Gastroesophageal sphincter (tissue), 3 donors: ENCODE measurements at regions not wholly inside any gene's neighbourhood (a gene's known extent, or its start where the extent isn't known, plus 50 kb on each side); places are given as distances from the start of the nearest gene placed in this dataset.

Experiments
- EP300 ChIP-seq: sonication (generic); formaldehyde crosslinking; IDR thresholded peaks from one replicate; pipeline ENCODE4 v1.6.1; 2017; ENCODE audit warnings: antibody characterized with exemption, mild to moderate bottlenecking
- POLR2A ChIP-seq, 2 donors: fragments of 450-650 bp; IDR thresholded peaks; one replicate each; pipeline ENCODE4 v1.6.1; 2017; ENCODE audit warnings: antibody characterized with exemption in 2 of 2, mild to moderate bottlenecking in 2 of 2, moderate library complexity in 1 of 2
- POLR2AphosphoS5 ChIP-seq: sonication (generic); formaldehyde crosslinking; IDR thresholded peaks from one replicate; pipeline ENCODE4 v1.6.1; 2017; ENCODE audit warnings: antibody characterized with exemption
- TF ChIP-seq, protein P1 (sequence below), 4 experiments: fragments of 200-600 bp in 2 of 4; fragments of 450-650 bp in 2 of 4; sonication (generic) in 1 of 4; IDR thresholded peaks; one replicate each; pipeline ENCODE4 v1.5.1; 2017 to 2019; ENCODE audit warnings: antibody characterized with exemption in 4 of 4, mild to moderate bottlenecking in 2 of 4, moderate library complexity in 2 of 4

DNA sequence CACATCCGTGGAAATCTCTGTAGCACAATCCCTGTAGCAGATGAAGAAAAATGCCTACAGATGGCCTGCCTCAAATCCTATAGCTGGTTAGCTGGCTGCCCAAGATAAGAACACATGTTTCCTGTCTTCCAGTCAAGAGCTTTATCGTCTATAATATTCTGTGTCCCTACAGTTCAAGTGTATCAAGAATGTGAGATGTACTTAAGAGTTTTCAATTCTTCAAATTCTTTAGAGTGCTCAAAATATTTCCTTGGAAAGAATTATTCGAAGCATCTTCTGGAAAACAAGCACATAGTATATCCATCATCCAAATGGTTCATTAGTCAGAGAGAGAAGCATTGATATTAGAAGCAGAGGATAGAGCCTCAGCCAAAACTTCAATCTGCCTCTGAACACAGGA, 239.8 kb downstream of the COG6 start:
- TF ChIP-seq, protein P1, sequence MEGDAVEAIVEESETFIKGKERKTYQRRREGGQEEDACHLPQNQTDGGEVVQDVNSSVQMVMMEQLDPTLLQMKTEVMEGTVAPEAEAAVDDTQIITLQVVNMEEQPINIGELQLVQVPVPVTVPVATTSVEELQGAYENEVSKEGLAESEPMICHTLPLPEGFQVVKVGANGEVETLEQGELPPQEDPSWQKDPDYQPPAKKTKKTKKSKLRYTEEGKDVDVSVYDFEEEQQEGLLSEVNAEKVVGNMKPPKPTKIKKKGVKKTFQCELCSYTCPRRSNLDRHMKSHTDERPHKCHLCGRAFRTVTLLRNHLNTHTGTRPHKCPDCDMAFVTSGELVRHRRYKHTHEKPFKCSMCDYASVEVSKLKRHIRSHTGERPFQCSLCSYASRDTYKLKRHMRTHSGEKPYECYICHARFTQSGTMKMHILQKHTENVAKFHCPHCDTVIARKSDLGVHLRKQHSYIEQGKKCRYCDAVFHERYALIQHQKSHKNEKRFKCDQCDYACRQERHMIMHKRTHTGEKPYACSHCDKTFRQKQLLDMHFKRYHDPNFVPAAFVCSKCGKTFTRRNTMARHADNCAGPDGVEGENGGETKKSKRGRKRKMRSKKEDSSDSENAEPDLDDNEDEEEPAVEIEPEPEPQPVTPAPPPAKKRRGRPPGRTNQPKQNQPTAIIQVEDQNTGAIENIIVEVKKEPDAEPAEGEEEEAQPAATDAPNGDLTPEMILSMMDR (IDR thresholded peaks at IDR 0.05) = no peak
- TF ChIP-seq POLR2AphosphoS5 (no peak), POLR2A (IDR thresholded peaks at IDR 0.05) (no peak), EP300 (no peak)
